AG09319 (cell line): ENCODE measurements at regions not wholly inside any gene's neighbourhood (a gene's known extent, or its start where the extent isn't known, plus 50 kb on each side); places are given as distances from the start of the nearest gene placed in this dataset.
A peak's percentile ranks its signal among the peaks of the same experiment; 100 is the strongest.

Experiments used
- DNase-seq: peaks from one replicate; pipeline ENCODE4 v3.0.0-alpha.2; 2010; ENCODE audit warnings: low read depth; ENCODE audit errors: extremely low read depth
- TF ChIP-seq, protein P1 (sequence below): IDR thresholded peaks from 2 replicates; pipeline ENCODE4 v1.5.1; 2011; ENCODE audit warnings: low read depth, mild to moderate bottlenecking, inconsistent platforms, low read length, moderate library complexity

- TF ChIP-seq, protein P1, sequence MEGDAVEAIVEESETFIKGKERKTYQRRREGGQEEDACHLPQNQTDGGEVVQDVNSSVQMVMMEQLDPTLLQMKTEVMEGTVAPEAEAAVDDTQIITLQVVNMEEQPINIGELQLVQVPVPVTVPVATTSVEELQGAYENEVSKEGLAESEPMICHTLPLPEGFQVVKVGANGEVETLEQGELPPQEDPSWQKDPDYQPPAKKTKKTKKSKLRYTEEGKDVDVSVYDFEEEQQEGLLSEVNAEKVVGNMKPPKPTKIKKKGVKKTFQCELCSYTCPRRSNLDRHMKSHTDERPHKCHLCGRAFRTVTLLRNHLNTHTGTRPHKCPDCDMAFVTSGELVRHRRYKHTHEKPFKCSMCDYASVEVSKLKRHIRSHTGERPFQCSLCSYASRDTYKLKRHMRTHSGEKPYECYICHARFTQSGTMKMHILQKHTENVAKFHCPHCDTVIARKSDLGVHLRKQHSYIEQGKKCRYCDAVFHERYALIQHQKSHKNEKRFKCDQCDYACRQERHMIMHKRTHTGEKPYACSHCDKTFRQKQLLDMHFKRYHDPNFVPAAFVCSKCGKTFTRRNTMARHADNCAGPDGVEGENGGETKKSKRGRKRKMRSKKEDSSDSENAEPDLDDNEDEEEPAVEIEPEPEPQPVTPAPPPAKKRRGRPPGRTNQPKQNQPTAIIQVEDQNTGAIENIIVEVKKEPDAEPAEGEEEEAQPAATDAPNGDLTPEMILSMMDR: no peak
- DNase-seq: no peak
Observed at GRCh38 chr7:25427721-25428120, 199.4 kb upstream of the NPVF start.

DNA sequence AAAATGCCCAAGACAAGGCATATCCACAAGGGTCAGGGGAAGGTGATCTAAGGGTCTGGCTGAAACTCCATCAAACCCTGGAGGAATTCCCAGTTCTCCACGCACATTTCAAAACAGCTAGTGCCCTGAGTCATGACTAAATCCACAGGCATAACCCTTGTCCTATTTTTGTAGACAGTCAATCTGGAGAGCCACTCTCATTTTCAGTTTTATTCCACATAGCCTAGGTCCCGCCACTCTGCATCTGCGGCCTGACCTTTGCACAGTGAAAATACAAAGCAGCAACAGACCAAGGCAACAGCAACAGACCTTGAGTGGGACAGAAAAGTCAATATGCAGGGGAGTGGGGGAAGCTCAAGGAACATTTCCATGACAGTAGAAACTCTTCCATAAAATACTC is 201.4 kb upstream of the NPVF start:
- peak; percentile 3 for DNase-seq
- TF ChIP-seq, protein P1: no peak

DNA sequence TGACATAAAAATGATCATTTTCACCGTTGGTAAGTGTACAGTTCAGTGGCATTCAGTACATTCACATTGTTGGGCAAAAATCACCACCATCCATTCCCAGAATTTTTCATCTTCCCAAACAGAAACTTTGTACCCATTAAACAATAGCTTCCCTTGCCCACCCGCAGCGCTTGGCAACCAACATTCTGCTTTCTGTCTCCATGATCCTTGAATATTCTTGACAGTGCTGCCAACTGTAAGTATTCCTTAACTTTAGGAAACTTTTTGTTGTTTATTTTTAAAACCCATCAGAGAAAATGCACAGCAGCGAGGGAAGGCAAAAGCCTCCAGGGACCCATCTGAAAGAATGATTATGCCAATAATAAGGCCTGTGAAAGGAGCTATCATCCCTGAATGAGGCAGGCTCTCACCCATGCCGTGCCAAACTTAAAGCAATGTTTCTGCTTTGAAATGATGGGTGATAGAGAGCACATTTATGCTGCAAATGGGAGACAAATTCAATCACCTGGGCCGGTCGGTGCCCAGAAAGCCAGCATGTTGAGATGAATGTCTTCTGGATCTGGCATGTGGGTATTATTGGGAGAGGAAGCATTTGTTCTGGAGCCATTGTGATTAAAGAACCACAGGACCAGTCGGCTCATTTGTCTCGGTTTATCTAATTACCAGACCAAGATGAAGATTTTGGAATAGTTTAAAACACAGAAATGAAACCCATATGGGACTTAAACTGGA is 202.1 kb upstream of the NPVF start:
- TF ChIP-seq, protein P1: no peak
- DNase-seq: no peak

GRCh38 chr7:25431956-25432450 is 203.7 kb upstream of the NPVF start:
- DNase-seq: no peak
- TF ChIP-seq, protein P1: no peak

- TF ChIP-seq, protein P1: no peak
- DNase-seq: no peak
Observed at GRCh38 chr7:25432807-25433206, 204.5 kb upstream of the NPVF start.

DNA sequence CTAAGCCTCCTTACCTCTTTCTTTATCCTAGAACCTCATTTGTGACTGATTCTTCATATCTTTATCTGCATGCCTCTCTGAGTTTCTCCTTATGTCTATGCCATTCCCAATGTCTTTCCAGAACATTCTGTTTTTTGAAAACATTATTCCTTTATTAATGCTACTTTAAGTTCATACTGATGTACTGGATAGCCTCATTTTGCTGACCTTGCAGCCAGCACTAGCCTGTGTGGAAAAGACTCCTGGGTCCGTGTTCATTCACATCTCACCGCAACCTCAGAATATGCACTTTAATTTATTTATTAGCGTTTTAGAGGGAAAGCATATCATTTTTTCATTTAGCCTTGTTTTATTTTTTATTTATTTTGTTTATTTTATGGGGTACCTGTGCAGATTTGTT is 208.1 kb upstream of the NPVF start:
- TF ChIP-seq, protein P1: no peak
- DNase-seq: no peak

DNA sequence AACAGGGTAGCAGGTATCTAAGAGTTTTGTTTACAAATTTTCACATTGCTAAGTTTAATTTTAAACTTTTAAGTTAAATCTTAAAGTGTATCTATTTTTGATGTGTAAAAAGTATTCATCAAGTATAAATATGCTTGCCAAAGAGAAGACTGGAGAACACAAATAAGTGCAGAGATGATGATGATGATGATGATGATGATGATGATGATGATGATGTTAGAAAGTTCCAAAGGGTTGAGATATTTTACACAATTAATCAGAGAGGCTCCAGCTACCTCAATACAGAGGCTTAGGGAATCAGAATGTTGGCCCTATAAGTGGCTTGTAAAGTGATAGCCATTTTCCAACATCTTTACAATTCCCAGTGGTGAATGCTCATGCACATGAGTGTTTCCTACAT is 209.0 kb upstream of the NPVF start:
- DNase-seq: no peak
- TF ChIP-seq, protein P1: no peak
